ENCODE measurements at regions not wholly inside any gene's neighbourhood (a gene's known extent, or its start where the extent isn't known, plus 50 kb on each side); places are given as distances from the start of the nearest gene placed in this dataset.

- TF ChIP-seq, protein P1, sequence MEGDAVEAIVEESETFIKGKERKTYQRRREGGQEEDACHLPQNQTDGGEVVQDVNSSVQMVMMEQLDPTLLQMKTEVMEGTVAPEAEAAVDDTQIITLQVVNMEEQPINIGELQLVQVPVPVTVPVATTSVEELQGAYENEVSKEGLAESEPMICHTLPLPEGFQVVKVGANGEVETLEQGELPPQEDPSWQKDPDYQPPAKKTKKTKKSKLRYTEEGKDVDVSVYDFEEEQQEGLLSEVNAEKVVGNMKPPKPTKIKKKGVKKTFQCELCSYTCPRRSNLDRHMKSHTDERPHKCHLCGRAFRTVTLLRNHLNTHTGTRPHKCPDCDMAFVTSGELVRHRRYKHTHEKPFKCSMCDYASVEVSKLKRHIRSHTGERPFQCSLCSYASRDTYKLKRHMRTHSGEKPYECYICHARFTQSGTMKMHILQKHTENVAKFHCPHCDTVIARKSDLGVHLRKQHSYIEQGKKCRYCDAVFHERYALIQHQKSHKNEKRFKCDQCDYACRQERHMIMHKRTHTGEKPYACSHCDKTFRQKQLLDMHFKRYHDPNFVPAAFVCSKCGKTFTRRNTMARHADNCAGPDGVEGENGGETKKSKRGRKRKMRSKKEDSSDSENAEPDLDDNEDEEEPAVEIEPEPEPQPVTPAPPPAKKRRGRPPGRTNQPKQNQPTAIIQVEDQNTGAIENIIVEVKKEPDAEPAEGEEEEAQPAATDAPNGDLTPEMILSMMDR (IDR thresholded peaks at IDR 0.05): no peak
- peak; percentile 67 for TF ChIP-seq EP300 (IDR thresholded peaks at IDR 0.05)
Observed at GRCh38 chr10:90175161-90175681, 473.8 kb downstream of the KIF20B start.
